ENCODE measurements at regions not wholly inside any gene's neighbourhood (a gene's known extent, or its start where the extent isn't known, plus 50 kb on each side); places are given as distances from the start of the nearest gene placed in this dataset.

- H3K79me2 ChIP-seq (ENCODE audit: control insufficient read depth, low read length), result no peaks in the 10 kb centered on the region
- H3K27me3 ChIP-seq (ENCODE audit: control insufficient read depth, low read length), result no peaks in the 10 kb centered on the region
- H3K4me3 ChIP-seq (ENCODE audit: low read length), result no peak overlapping the region
- no peak overlapping the region for H3K4me2 ChIP-seq (ENCODE audit: low read length)
- no peaks in the 10 kb centered on the region for H3K36me3 ChIP-seq (ENCODE audit: control insufficient read depth, low read length)
- H3F3A ChIP-seq (ENCODE audit: control insufficient read depth, insufficient read depth), result no peaks in the 10 kb centered on the region
- TF ChIP-seq CTCF (IDR thresholded peaks at IDR 0.05; ENCODE audit: low read depth, low read length, poor library complexity, severe bottlenecking) (no peak), EZH2phosphoT487 (IDR thresholded peaks at IDR 0.05; ENCODE audit: borderline replicate concordance, low read length) (no peak)
- H3K27ac ChIP-seq (ENCODE audit: low read depth, low read length), result no peak overlapping the region
- H3K4me1 ChIP-seq (ENCODE audit: control insufficient read depth, low read length), result no peaks in the 10 kb centered on the region
- no peaks in the 10 kb centered on the region for H4K20me1 ChIP-seq (ENCODE audit: control insufficient read depth, insufficient read depth, low read depth, low read length)
- H3K9me2 ChIP-seq (replicated peaks; ENCODE audit: control insufficient read depth, low read length), result no peaks in the 10 kb centered on the region
- H3K9me3 ChIP-seq (ENCODE audit: control insufficient read depth, insufficient read depth, low read length), result no peaks in the 10 kb centered on the region
Measured at GRCh38 chr1:115179397-115180079, 90.2 kb upstream of the TSPAN2 start.

GRCh38 chr1:115176189-115176588, 86.9 kb upstream of the TSPAN2 start:
- no peaks in the 10 kb centered on the region for H3K9me2 ChIP-seq (replicated peaks; ENCODE audit: control insufficient read depth, low read length)
- no peaks in the 10 kb centered on the region for H3K27me3 ChIP-seq (ENCODE audit: control insufficient read depth, low read length)
- H3K79me2 ChIP-seq (ENCODE audit: control insufficient read depth, low read length), result no peaks in the 10 kb centered on the region
- H3K9me3 ChIP-seq (ENCODE audit: control insufficient read depth, insufficient read depth, low read length), result no peaks in the 10 kb centered on the region
- no peak overlapping the region for H3K27ac ChIP-seq (ENCODE audit: low read depth, low read length)
- H3K4me2 ChIP-seq (ENCODE audit: low read length), result no peak overlapping the region
- H3F3A ChIP-seq (ENCODE audit: control insufficient read depth, insufficient read depth), result no peaks in the 10 kb centered on the region
- H4K20me1 ChIP-seq (ENCODE audit: control insufficient read depth, insufficient read depth, low read depth, low read length), result no peaks in the 10 kb centered on the region
- no peaks in the 10 kb centered on the region for H3K36me3 ChIP-seq (ENCODE audit: control insufficient read depth, low read length)
- TF ChIP-seq EZH2phosphoT487 (IDR thresholded peaks at IDR 0.05; ENCODE audit: borderline replicate concordance, low read length), result no peak
- no peak for TF ChIP-seq CTCF (IDR thresholded peaks at IDR 0.05; ENCODE audit: low read depth, low read length, poor library complexity, severe bottlenecking)
- no peaks in the 10 kb centered on the region for H3K4me1 ChIP-seq (ENCODE audit: control insufficient read depth, low read length)
- no peak overlapping the region for H3K4me3 ChIP-seq (ENCODE audit: low read length)

GRCh38 chr1:115175596-115175995, 86.3 kb upstream of the TSPAN2 start:
- Histone ChIP-seq H3K36me3 (ENCODE audit: control insufficient read depth, low read length) (no peaks in the 10 kb centered on the region), H3K4me2 (ENCODE audit: low read length) (no peak overlapping the region), H3K4me3 (ENCODE audit: low read length) (no peak overlapping the region), H3K79me2 (ENCODE audit: control insufficient read depth, low read length) (no peaks in the 10 kb centered on the region), H3K9me3 (ENCODE audit: control insufficient read depth, insufficient read depth, low read length) (no peaks in the 10 kb centered on the region), H4K20me1 (ENCODE audit: control insufficient read depth, insufficient read depth, low read depth, low read length) (no peaks in the 10 kb centered on the region), H3F3A (ENCODE audit: control insufficient read depth, insufficient read depth) (no peaks in the 10 kb centered on the region), H3K9me2 (replicated peaks; ENCODE audit: control insufficient read depth, low read length) (no peaks in the 10 kb centered on the region), H3K27me3 (ENCODE audit: control insufficient read depth, low read length) (no peaks in the 10 kb centered on the region), H3K27ac (ENCODE audit: low read depth, low read length) (no peak overlapping the region), H3K4me1 (ENCODE audit: control insufficient read depth, low read length) (no peaks in the 10 kb centered on the region)
- TF ChIP-seq CTCF (IDR thresholded peaks at IDR 0.05; ENCODE audit: low read depth, low read length, poor library complexity, severe bottlenecking), result no peak
- TF ChIP-seq EZH2phosphoT487 (IDR thresholded peaks at IDR 0.05; ENCODE audit: borderline replicate concordance, low read length), result no peak

Measured in DOHH2 (cell line).